ENCODE measurements at regions not wholly inside any gene's neighbourhood (a gene's known extent, or its start where the extent isn't known, plus 50 kb on each side); places are given as distances from the start of the nearest gene placed in this dataset.

- Histone ChIP-seq H3K27ac (ENCODE audit: low read depth, low read length) (no peak overlapping the region), H3K4me1 (ENCODE audit: control insufficient read depth, low read length) (peaks cover 2% of the 10 kb centered on the region; the same call in 1 of the 2 replicates), H4K20me1 (ENCODE audit: control insufficient read depth, insufficient read depth, low read depth, low read length) (no peaks in the 10 kb centered on the region), H3K79me2 (ENCODE audit: control insufficient read depth, low read length) (no peaks in the 10 kb centered on the region), H3K36me3 (ENCODE audit: control insufficient read depth, low read length) (no peaks in the 10 kb centered on the region), H3K9me3 (ENCODE audit: control insufficient read depth, insufficient read depth, low read length) (no peaks in the 10 kb centered on the region), H3K4me2 (ENCODE audit: low read length) (no peak overlapping the region), H3K9me2 (replicated peaks; ENCODE audit: control insufficient read depth, low read length) (no peaks in the 10 kb centered on the region), H3F3A (ENCODE audit: control insufficient read depth, insufficient read depth) (no peaks in the 10 kb centered on the region), H3K4me3 (ENCODE audit: low read length) (no peak overlapping the region), H3K27me3 (ENCODE audit: control insufficient read depth, low read length) (peaks cover 23% of the 10 kb centered on the region)
- TF ChIP-seq CTCF (IDR thresholded peaks at IDR 0.05; ENCODE audit: low read depth, low read length, poor library complexity, severe bottlenecking): no peak
- no peak for TF ChIP-seq EZH2phosphoT487 (IDR thresholded peaks at IDR 0.05; ENCODE audit: borderline replicate concordance, low read length)
These were observed 429.1 kb downstream of the DAD1 start for GRCh38 chr14:22159957-22160356.

GRCh38 chr14:22159099-22159498 lies 429.9 kb downstream of the DAD1 start:
- H3K36me3 ChIP-seq (ENCODE audit: control insufficient read depth, low read length): no peaks in the 10 kb centered on the region
- TF ChIP-seq EZH2phosphoT487 (IDR thresholded peaks at IDR 0.05; ENCODE audit: borderline replicate concordance, low read length) (no peak), CTCF (IDR thresholded peaks at IDR 0.05; ENCODE audit: low read depth, low read length, poor library complexity, severe bottlenecking) (no peak)
- H3K79me2 ChIP-seq (ENCODE audit: control insufficient read depth, low read length): no peaks in the 10 kb centered on the region
- H4K20me1 ChIP-seq (ENCODE audit: control insufficient read depth, insufficient read depth, low read depth, low read length): no peaks in the 10 kb centered on the region
- no peaks in the 10 kb centered on the region for H3F3A ChIP-seq (ENCODE audit: control insufficient read depth, insufficient read depth)
- H3K4me2 ChIP-seq (ENCODE audit: low read length): no peak overlapping the region
- H3K9me2 ChIP-seq (replicated peaks; ENCODE audit: control insufficient read depth, low read length): no peaks in the 10 kb centered on the region
- H3K9me3 ChIP-seq (ENCODE audit: control insufficient read depth, insufficient read depth, low read length): no peaks in the 10 kb centered on the region
- H3K4me1 ChIP-seq (ENCODE audit: control insufficient read depth, low read length): peaks cover 2% of the 10 kb centered on the region; the same call in 1 of the 2 replicates
- no peak overlapping the region for H3K4me3 ChIP-seq (ENCODE audit: low read length)
- no peak overlapping the region for H3K27ac ChIP-seq (ENCODE audit: low read depth, low read length)
- peaks cover 17% of the 10 kb centered on the region for H3K27me3 ChIP-seq (ENCODE audit: control insufficient read depth, low read length)

- H3F3A ChIP-seq (ENCODE audit: control insufficient read depth, insufficient read depth): no peaks in the 10 kb centered on the region
- H3K79me2 ChIP-seq (ENCODE audit: control insufficient read depth, low read length): no peaks in the 10 kb centered on the region
- H3K9me2 ChIP-seq (replicated peaks; ENCODE audit: control insufficient read depth, low read length): no peaks in the 10 kb centered on the region
- H4K20me1 ChIP-seq (ENCODE audit: control insufficient read depth, insufficient read depth, low read depth, low read length): no peaks in the 10 kb centered on the region
- no peak overlapping the region for H3K27ac ChIP-seq (ENCODE audit: low read depth, low read length)
- H3K9me3 ChIP-seq (ENCODE audit: control insufficient read depth, insufficient read depth, low read length): no peaks in the 10 kb centered on the region
- TF ChIP-seq CTCF (IDR thresholded peaks at IDR 0.05; ENCODE audit: low read depth, low read length, poor library complexity, severe bottlenecking) (no peak), EZH2phosphoT487 (IDR thresholded peaks at IDR 0.05; ENCODE audit: borderline replicate concordance, low read length) (no peak)
- H3K4me2 ChIP-seq (ENCODE audit: low read length): no peak overlapping the region
- no peaks in the 10 kb centered on the region for H3K36me3 ChIP-seq (ENCODE audit: control insufficient read depth, low read length)
- H3K27me3 ChIP-seq (ENCODE audit: control insufficient read depth, low read length): peaks cover 17% of the 10 kb centered on the region
- H3K4me1 ChIP-seq (ENCODE audit: control insufficient read depth, low read length): peaks cover 2% of the 10 kb centered on the region; the same call in 1 of the 2 replicates
- H3K4me3 ChIP-seq (ENCODE audit: low read length): no peak overlapping the region
These were observed 430.5 kb downstream of the DAD1 start for GRCh38 chr14:22158560-22158959.

Measured in DOHH2 (cell line).